ENCODE measurements at regions not wholly inside any gene's neighbourhood (a gene's known extent, or its start where the extent isn't known, plus 50 kb on each side); places are given as distances from the start of the nearest gene placed in this dataset.

- Histone ChIP-seq H3K36me3 (ENCODE audit: control insufficient read depth in 2 of 2, insufficient read depth in 2 of 2, low read length in 1 of 2) (no peaks in the 10 kb centered on the region), H3K4me3 (ENCODE audit: low read length in 2 of 2) (no peak overlapping the region), H3K27me3 (ENCODE audit: control insufficient read depth in 2 of 2, insufficient read depth in 1 of 2, low read length in 1 of 2) (no peaks in the 10 kb centered on the region), H3K27ac (ENCODE audit: low read depth in 1 of 2, low read length in 1 of 2) (no peak overlapping the region), H3K9me3 (ENCODE audit: control insufficient read depth in 2 of 2, insufficient read depth in 1 of 2, low read length in 1 of 2) (no peaks in the 10 kb centered on the region), H3K4me1 (ENCODE audit: control insufficient read depth in 2 of 2, insufficient read depth in 2 of 2, low read length in 2 of 2) (no peaks in the 10 kb centered on the region)
- WGBS = 97% methylated on average over 1 of the region's 1 CpG
- no peak for DNase-seq (ENCODE audit: low read depth in 6 of 9, low spot score in 9 of 9)
Observed at GRCh38 chr20:60167812-60168211, 209.6 kb downstream of the CDH26 start.

DNA sequence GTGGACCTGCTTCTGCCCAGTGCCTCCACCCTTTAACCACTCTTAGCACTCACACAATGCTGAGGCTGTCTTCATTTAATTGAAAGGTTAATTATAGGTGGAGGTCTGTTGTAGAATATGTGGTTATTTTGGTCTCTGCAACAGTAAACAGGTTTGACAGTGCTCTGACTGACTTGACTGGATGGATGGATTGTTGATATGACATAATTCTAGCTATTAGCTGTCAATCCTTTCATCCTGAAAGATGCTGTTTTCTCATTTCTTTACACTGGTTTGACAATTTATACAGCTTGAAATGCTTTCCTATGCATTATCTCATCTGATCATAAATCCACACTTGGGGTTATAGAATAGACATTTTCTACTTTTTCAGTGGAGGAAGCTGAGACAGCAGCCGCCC is 210.7 kb downstream of the CDH26 start:
- Histone ChIP-seq H3K4me1 (ENCODE audit: control insufficient read depth in 2 of 2, insufficient read depth in 2 of 2, low read length in 2 of 2) (no peaks in the 10 kb centered on the region), H3K27ac (ENCODE audit: low read depth in 1 of 2, low read length in 1 of 2) (no peak overlapping the region), H3K27me3 (ENCODE audit: control insufficient read depth in 2 of 2, insufficient read depth in 1 of 2, low read length in 1 of 2) (no peaks in the 10 kb centered on the region), H3K9me3 (ENCODE audit: control insufficient read depth in 2 of 2, insufficient read depth in 1 of 2, low read length in 1 of 2) (no peaks in the 10 kb centered on the region), H3K4me3 (ENCODE audit: low read length in 2 of 2) (no peak overlapping the region), H3K36me3 (ENCODE audit: control insufficient read depth in 2 of 2, insufficient read depth in 2 of 2, low read length in 1 of 2) (no peaks in the 10 kb centered on the region)
- WGBS = 96% methylated on average over 1 of the region's 1 CpG
- DNase-seq (ENCODE audit: low read depth in 6 of 9, low spot score in 9 of 9) = no peak

GRCh38 chr20:60170116-60170515 is 211.9 kb downstream of the CDH26 start:
- no peak overlapping the region for H3K4me3 ChIP-seq (ENCODE audit: low read length in 2 of 2)
- H3K27ac ChIP-seq (ENCODE audit: low read depth in 1 of 2, low read length in 1 of 2) = no peak overlapping the region
- no peaks in the 10 kb centered on the region for H3K27me3 ChIP-seq (ENCODE audit: control insufficient read depth in 2 of 2, insufficient read depth in 1 of 2, low read length in 1 of 2)
- no peaks in the 10 kb centered on the region for H3K9me3 ChIP-seq (ENCODE audit: control insufficient read depth in 2 of 2, insufficient read depth in 1 of 2, low read length in 1 of 2)
- no peaks in the 10 kb centered on the region for H3K36me3 ChIP-seq (ENCODE audit: control insufficient read depth in 2 of 2, insufficient read depth in 2 of 2, low read length in 1 of 2)
- 93% methylated on average over 3 of the region's 3 CpGs for WGBS
- DNase-seq (ENCODE audit: low read depth in 6 of 9, low spot score in 9 of 9) = no peak
- H3K4me1 ChIP-seq (ENCODE audit: control insufficient read depth in 2 of 2, insufficient read depth in 2 of 2, low read length in 2 of 2) = no peaks in the 10 kb centered on the region

GRCh38 chr20:60171313-60171712 is 213.1 kb downstream of the CDH26 start:
- no peaks in the 10 kb centered on the region for H3K9me3 ChIP-seq (ENCODE audit: control insufficient read depth in 2 of 2, insufficient read depth in 1 of 2, low read length in 1 of 2)
- no peaks in the 10 kb centered on the region for H3K27me3 ChIP-seq (ENCODE audit: control insufficient read depth in 2 of 2, insufficient read depth in 1 of 2, low read length in 1 of 2)
- DNase-seq (ENCODE audit: low read depth in 6 of 9, low spot score in 9 of 9) = no peak
- H3K36me3 ChIP-seq (ENCODE audit: control insufficient read depth in 2 of 2, insufficient read depth in 2 of 2, low read length in 1 of 2) = no peaks in the 10 kb centered on the region
- no peak overlapping the region for H3K4me3 ChIP-seq (ENCODE audit: low read length in 2 of 2)
- no peak overlapping the region for H3K27ac ChIP-seq (ENCODE audit: low read depth in 1 of 2, low read length in 1 of 2)
- H3K4me1 ChIP-seq (ENCODE audit: control insufficient read depth in 2 of 2, insufficient read depth in 2 of 2, low read length in 2 of 2) = no peaks in the 10 kb centered on the region

GRCh38 chr20:60171738-60172137 is 213.5 kb downstream of the CDH26 start:
- WGBS = 98% methylated on average over 4 of the region's 4 CpGs
- no peak for DNase-seq (ENCODE audit: low read depth in 6 of 9, low spot score in 9 of 9)
- Histone ChIP-seq H3K27me3 (ENCODE audit: control insufficient read depth in 2 of 2, insufficient read depth in 1 of 2, low read length in 1 of 2) (no peaks in the 10 kb centered on the region), H3K4me3 (ENCODE audit: low read length in 2 of 2) (no peak overlapping the region), H3K27ac (ENCODE audit: low read depth in 1 of 2, low read length in 1 of 2) (no peak overlapping the region), H3K4me1 (ENCODE audit: control insufficient read depth in 2 of 2, insufficient read depth in 2 of 2, low read length in 2 of 2) (no peaks in the 10 kb centered on the region), H3K36me3 (ENCODE audit: control insufficient read depth in 2 of 2, insufficient read depth in 2 of 2, low read length in 1 of 2) (no peaks in the 10 kb centered on the region), H3K9me3 (ENCODE audit: control insufficient read depth in 2 of 2, insufficient read depth in 1 of 2, low read length in 1 of 2) (no peaks in the 10 kb centered on the region)

DNA sequence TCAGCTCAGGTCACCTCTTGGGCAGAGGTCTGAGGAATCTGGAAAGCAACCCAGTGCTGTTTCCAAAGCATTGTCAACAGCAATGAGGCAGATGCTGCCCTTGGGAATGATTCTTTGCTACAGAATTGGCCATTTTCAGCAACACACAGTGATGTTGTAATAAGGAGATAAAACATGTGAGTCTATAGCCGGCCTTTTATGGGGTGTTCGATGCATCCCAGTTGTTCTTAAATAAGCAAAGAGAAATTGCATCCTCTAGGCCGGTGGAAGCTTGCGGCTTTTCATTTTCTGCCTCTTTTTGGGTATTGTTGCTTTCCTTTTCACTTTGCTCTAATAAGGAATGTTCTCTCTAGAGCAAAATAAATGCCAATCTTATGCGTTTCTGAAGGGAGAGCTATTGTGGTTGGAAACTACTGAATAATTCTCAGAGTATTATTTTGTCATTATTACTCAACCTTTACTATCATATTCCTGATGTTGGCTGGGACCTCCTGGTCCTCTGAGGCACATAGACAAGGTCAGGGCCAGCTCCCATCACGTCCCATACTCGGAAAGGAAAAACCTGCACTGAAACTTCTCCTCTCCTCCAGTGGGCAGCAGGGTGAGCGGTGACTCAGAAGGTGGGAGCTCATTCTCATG is 214.2 kb downstream of the CDH26 start:
- H3K4me3 ChIP-seq (ENCODE audit: low read length in 2 of 2) = no peak overlapping the region
- WGBS = 97% methylated on average over 8 of the region's 8 CpGs
- H3K36me3 ChIP-seq (ENCODE audit: control insufficient read depth in 2 of 2, insufficient read depth in 2 of 2, low read length in 1 of 2) = no peaks in the 10 kb centered on the region
- no peaks in the 10 kb centered on the region for H3K4me1 ChIP-seq (ENCODE audit: control insufficient read depth in 2 of 2, insufficient read depth in 2 of 2, low read length in 2 of 2)
- H3K27ac ChIP-seq (ENCODE audit: low read depth in 1 of 2, low read length in 1 of 2) = no peak overlapping the region
- no peaks in the 10 kb centered on the region for H3K27me3 ChIP-seq (ENCODE audit: control insufficient read depth in 2 of 2, insufficient read depth in 1 of 2, low read length in 1 of 2)
- DNase-seq (ENCODE audit: low read depth in 6 of 9, low spot score in 9 of 9) = no peak
- no peaks in the 10 kb centered on the region for H3K9me3 ChIP-seq (ENCODE audit: control insufficient read depth in 2 of 2, insufficient read depth in 1 of 2, low read length in 1 of 2)

DNA sequence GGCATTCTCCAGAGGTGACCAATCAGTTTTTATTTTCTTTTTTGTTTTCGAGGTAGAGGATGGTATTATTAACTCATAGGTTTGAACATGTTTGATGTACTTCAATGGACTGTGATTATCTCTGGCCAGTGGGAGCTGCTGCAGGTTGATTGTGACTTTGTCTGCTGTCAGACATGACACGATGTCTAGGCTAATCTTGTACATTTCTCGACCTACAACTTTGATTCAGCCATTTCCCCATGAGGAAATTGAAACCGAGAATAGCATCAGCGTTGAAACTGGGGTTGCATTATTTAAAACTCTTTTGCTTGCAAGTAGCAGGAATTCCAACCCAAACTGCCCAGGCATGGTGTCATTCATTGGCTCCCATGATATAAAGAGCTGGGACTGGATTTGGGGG is 218.9 kb downstream of the CDH26 start:
- Histone ChIP-seq H3K36me3 (ENCODE audit: control insufficient read depth in 2 of 2, insufficient read depth in 2 of 2, low read length in 1 of 2) (no peaks in the 10 kb centered on the region), H3K9me3 (ENCODE audit: control insufficient read depth in 2 of 2, insufficient read depth in 1 of 2, low read length in 1 of 2) (no peaks in the 10 kb centered on the region), H3K27me3 (ENCODE audit: control insufficient read depth in 2 of 2, insufficient read depth in 1 of 2, low read length in 1 of 2) (no peaks in the 10 kb centered on the region), H3K4me3 (ENCODE audit: low read length in 2 of 2) (no peak overlapping the region), H3K27ac (ENCODE audit: low read depth in 1 of 2, low read length in 1 of 2) (no peak overlapping the region), H3K4me1 (ENCODE audit: control insufficient read depth in 2 of 2, insufficient read depth in 2 of 2, low read length in 2 of 2) (no peaks in the 10 kb centered on the region)
- DNase-seq (ENCODE audit: low read depth in 6 of 9, low spot score in 9 of 9) = no peak
- 95% methylated on average over 5 of the region's 5 CpGs for WGBS

- DNase-seq (ENCODE audit: low read depth in 6 of 9, low spot score in 9 of 9) = no peak
Observed at GRCh38 chr20:60180986-60181385, 222.8 kb downstream of the CDH26 start.

GRCh38 chr20:60186412-60186811 is 228.2 kb downstream of the CDH26 start:
- WGBS = 96% methylated on average over 4 of the region's 4 CpGs
- Histone ChIP-seq H3K36me3 (ENCODE audit: control insufficient read depth in 2 of 2, insufficient read depth in 2 of 2, low read length in 1 of 2) (no peaks in the 10 kb centered on the region), H3K4me3 (ENCODE audit: low read length in 2 of 2) (no peak overlapping the region), H3K27me3 (ENCODE audit: control insufficient read depth in 2 of 2, insufficient read depth in 1 of 2, low read length in 1 of 2) (no peaks in the 10 kb centered on the region), H3K4me1 (ENCODE audit: control insufficient read depth in 2 of 2, insufficient read depth in 2 of 2, low read length in 2 of 2) (no peaks in the 10 kb centered on the region), H3K9me3 (ENCODE audit: control insufficient read depth in 2 of 2, insufficient read depth in 1 of 2, low read length in 1 of 2) (no peaks in the 10 kb centered on the region), H3K27ac (ENCODE audit: low read depth in 1 of 2, low read length in 1 of 2) (no peak overlapping the region)
- DNase-seq (ENCODE audit: low read depth in 6 of 9, low spot score in 9 of 9) = no peak

More at GRCh38 chr20:60180986-60181385, 222.8 kb downstream of the CDH26 start:
- WGBS = 98% methylated on average over 5 of the region's 5 CpGs
- no peaks in the 10 kb centered on the region for H3K9me3 ChIP-seq (ENCODE audit: control insufficient read depth in 2 of 2, insufficient read depth in 1 of 2, low read length in 1 of 2)
- no peaks in the 10 kb centered on the region for H3K4me1 ChIP-seq (ENCODE audit: control insufficient read depth in 2 of 2, insufficient read depth in 2 of 2, low read length in 2 of 2)
- no peak overlapping the region for H3K4me3 ChIP-seq (ENCODE audit: low read length in 2 of 2)
- H3K36me3 ChIP-seq (ENCODE audit: control insufficient read depth in 2 of 2, insufficient read depth in 2 of 2, low read length in 1 of 2) = no peaks in the 10 kb centered on the region
- no peaks in the 10 kb centered on the region for H3K27me3 ChIP-seq (ENCODE audit: control insufficient read depth in 2 of 2, insufficient read depth in 1 of 2, low read length in 1 of 2)
- H3K27ac ChIP-seq (ENCODE audit: low read depth in 1 of 2, low read length in 1 of 2) = no peak overlapping the region

DNA sequence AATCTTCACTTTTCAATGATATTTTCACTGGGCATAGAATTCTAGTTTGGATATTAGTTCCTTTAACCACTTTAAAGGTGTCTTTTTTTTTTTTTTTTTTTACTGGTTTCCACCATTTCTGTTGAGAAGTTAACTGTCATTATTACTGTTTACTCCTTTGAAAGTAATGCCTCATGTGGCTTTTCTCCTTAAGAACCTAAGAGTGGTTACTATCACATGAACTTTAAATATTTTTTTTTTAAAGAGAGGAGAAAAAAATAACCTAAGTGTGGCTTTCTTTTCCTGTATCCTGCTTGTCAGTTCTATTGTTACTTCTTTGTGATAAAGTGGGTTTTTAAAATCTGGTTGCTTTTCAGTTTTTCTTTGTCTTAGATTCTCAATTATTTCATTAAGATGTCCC is 229.5 kb downstream of the CDH26 start:
- H3K9me3 ChIP-seq (ENCODE audit: control insufficient read depth in 2 of 2, insufficient read depth in 1 of 2, low read length in 1 of 2) = no peaks in the 10 kb centered on the region
- DNase-seq (ENCODE audit: low read depth in 6 of 9, low spot score in 9 of 9) = no peak
- H3K27ac ChIP-seq (ENCODE audit: low read depth in 1 of 2, low read length in 1 of 2) = no peak overlapping the region
- H3K36me3 ChIP-seq (ENCODE audit: control insufficient read depth in 2 of 2, insufficient read depth in 2 of 2, low read length in 1 of 2) = no peaks in the 10 kb centered on the region
- no peaks in the 10 kb centered on the region for H3K27me3 ChIP-seq (ENCODE audit: control insufficient read depth in 2 of 2, insufficient read depth in 1 of 2, low read length in 1 of 2)
- H3K4me3 ChIP-seq (ENCODE audit: low read length in 2 of 2) = no peak overlapping the region
- H3K4me1 ChIP-seq (ENCODE audit: control insufficient read depth in 2 of 2, insufficient read depth in 2 of 2, low read length in 2 of 2) = no peaks in the 10 kb centered on the region

Measured in thymus (tissue), 11 donors.